Activated CD4-positive, alpha-beta T cell treated with anti-CD3 and anti-CD28 coated beads, Interleukin-2, amount 50 U/mL, for 24 hours (primary cell): ENCODE measurements at regions not wholly inside any gene's neighbourhood (a gene's known extent, or its start where the extent isn't known, plus 50 kb on each side); places are given as distances from the start of the nearest gene placed in this dataset.

Source experiments
- DNase-seq, 2 donors: peaks; one replicate each; pipeline ENCODE4 v3.0.0-alpha.2; 2020; ENCODE audit warnings: low read depth in 1 of 2, low spot score in 1 of 2

- no peak for DNase-seq
Measured at GRCh38 chr21:25334046-25334730, 273.1 kb downstream of the MRPL39 start.

DNA sequence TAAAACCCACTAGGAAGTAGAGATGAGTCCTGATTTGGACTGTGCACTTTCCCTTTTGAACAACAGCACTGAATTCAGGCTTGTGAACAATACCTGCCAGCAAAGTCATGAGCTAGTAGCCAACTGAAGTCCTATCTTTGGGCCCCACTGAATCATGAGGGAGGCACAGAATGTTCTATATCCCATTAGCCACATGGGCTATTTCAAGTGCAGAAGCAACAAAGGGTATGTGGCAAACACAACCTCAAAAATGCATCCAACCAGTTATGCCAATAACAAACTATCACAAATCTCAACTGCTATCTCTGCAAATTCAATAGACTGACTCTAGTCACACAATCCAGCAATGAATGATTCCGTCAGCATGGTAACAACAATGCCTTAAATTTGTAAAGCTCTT, 276.0 kb downstream of the MRPL39 start:
- no peak for DNase-seq

DNA sequence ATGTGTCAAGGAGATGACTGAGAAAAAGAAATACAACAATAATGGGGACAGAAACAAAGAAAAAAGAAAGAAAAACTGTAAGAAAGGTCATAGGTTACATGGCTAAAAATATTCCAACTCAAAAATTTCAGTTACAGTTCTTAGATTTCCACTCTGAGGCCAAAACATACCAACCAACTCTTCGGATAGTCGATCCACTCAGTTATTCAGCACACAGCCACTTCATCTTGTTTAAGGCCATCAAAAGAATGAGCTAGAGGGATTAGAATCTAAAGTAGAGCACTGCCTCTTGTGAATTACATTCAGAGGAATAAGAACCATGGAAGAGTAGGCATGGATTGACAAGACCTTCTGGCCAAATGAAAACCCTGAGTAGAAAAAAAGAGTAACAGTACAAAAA, 277.0 kb downstream of the MRPL39 start:
- no peak for DNase-seq

DNA sequence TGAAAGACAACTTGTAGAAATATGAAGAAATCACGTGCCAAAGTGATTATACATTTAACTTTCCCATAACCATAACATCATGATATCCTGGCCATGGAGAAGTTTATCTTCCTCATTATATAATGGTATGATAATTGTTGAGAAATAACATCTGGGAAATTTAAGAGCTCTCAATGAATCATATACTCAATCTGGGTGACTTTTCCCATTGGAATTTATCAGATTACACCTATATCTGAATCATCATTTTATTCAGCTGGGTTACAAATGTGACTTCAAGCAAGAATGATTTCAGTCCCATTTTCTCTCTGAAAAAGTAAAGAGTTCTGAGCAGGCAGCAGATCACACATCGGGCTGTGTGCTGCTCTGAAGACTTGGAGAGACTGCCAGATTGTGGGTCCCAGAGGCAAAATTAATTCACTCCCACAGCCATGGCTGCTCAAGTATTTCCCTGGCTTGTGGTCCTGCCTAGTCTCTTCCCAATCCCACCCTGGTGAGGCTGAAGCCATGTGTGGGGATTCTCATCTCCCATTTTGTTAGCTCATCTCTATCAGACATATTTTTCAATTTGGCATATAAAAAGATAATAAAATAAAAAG, 278.0 kb downstream of the MRPL39 start:
- DNase-seq: no peak

DNA sequence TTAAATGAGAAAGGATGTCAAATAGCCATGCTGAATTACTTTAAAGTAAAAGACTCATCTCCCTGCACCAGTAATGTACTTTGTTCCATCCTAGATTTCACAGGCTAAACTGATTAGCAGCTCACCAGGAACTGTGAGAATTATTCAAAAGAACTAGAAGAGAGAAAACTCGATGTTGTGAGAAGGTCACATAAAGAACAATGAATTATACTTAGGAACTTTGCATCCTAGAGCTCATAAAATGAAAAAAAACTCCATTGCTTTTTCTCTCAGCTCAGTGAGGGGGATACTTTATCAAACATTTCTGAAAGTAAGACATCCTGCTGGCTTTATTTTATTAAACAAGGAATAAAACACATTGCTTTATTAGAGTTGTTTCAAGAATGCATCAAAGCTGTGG, 278.5 kb downstream of the MRPL39 start:
- DNase-seq: no peak

GRCh38 chr21:25326181-25326580, 281.1 kb downstream of the MRPL39 start:
- no peak for DNase-seq

GRCh38 chr21:25324666-25325065, 282.6 kb downstream of the MRPL39 start:
- no peak for DNase-seq

GRCh38 chr21:25323356-25323949, 283.8 kb downstream of the MRPL39 start:
- DNase-seq: no peak

GRCh38 chr21:25314247-25314646, 293.0 kb downstream of the MRPL39 start:
- no peak for DNase-seq

GRCh38 chr21:25313829-25314228, 293.5 kb downstream of the MRPL39 start:
- no peak for DNase-seq

DNA sequence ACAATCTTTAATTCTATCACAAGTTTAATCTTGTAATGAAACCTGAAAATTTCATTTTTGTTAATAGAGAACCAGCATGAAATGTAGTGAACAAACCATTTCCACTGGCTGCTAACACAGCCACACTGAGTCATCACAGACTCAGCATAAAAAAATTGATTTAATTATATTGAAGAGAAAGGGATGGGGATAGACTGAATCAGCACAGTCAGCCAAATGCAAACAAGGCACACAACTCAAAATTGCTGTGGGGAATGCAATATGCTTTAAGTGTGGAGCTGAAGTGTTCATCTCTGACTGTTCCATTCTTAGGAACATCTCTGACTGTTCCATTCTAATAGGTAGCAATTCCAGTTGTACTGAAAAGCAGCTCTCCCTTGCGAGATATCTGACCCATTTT, 299.8 kb downstream of the MRPL39 start:
- DNase-seq: no peak

DNA sequence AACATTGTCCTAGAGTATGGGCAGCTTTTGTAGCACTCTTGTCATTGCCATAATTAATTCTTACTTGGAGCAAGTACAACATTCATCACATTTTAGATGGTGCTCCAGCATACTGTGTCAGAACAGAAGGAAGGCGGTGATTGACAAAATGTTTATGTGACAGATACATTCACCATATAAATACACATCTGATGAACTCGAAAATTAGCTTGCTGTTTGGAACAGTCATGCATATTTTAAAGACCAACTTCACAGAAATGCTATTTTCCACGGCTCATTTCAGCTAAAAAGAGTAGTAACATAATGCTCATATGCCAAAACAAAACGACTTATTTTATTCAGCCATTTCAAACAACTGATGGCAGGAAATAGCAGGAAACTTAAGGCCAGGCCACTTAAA, 302.7 kb downstream of the MRPL39 start:
- DNase-seq: no peak

- no peak for DNase-seq
Measured at GRCh38 chr21:25300632-25301031, 306.6 kb downstream of the MRPL39 start.

DNA sequence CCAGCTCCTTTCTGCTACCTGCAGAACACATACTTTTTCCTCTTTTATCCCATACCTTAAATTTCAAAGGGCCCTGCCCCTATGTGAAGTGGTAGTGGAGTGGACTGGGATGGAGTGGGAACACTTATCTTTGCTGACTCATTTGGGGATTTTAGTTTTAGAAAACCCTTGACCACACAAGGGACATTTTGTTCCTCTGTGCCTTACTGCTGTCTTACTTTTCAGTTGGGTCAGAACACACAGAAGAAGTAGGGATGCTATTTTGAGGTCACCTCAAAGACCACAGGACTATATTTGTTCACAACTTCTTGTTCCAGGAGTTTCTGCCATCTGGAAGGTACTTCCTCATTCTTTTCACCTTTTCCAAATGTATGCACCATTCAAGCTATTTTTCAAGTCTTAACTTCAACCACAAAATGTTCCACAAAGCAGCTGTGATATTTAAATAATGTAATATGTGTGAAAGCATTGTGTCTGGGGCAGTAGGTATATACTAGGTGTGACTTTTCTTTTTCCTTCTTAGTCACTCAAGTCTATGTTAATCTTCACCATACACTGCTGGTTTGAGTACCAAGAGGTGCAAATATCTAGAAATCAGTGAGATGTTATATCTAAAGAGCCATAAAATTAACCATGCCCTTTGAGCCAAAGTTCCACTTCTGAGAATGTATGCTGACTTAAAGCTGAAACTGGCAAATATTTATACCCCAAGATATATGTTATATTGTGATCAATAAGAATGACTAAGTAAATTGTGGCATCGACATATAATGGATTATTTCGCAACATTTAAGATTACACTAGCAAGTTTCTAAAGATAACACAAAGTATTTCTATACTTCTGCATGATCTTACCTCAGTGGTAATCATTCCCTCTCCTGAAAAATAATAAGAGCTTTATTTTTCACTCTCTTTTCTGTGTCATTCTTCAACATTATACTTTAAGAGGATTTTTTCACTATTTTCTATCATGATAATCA, 308.5 kb downstream of the MRPL39 start:
- DNase-seq: no peak

- no peak for DNase-seq
Measured at GRCh38 chr21:25297117-25297516, 310.2 kb downstream of the MRPL39 start.

GRCh38 chr21:25296252-25296651, 311.0 kb downstream of the MRPL39 start:
- DNase-seq: no peak

DNA sequence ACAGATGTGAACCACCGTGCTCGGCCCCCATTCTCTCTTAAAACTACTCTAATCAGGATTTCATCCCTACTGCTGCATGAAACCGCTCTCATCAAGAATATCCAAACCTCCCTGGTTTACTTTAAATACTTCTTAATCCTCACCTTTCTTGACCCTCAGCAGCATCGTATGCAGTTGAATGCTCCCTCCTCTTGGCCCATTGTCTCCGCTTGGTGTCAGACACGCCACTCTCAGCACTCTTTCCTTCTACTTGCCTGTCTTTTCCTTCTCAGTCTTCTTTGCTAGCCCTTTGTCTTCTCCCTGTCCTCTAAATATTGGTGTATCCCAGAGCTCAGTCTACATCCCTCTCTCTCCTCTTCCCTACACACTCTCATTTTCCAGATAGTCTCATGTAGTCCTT, 314.9 kb downstream of the MRPL39 start:
- no peak for DNase-seq

- DNase-seq: no peak
Measured at GRCh38 chr21:25283720-25284119, 323.6 kb downstream of the MRPL39 start.

DNA sequence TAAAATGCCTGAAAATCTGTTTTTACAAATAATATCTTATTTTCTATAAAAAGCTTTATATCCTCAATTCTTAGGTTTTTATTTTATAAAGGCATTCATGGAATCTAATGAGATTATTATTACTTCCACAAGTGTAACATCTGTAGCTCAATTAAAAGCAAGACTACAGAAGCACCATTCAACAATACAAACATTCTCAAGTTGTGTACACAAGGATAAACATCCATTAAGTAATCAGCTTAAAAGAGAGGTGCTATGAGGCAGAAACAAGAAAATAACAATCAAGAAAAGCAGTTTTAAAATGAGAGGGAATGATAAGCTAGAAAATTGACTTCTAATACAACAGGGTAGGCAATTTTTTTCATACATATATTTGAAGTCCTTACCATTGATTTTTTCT, 326.1 kb downstream of the MRPL39 start:
- DNase-seq: no peak

DNA sequence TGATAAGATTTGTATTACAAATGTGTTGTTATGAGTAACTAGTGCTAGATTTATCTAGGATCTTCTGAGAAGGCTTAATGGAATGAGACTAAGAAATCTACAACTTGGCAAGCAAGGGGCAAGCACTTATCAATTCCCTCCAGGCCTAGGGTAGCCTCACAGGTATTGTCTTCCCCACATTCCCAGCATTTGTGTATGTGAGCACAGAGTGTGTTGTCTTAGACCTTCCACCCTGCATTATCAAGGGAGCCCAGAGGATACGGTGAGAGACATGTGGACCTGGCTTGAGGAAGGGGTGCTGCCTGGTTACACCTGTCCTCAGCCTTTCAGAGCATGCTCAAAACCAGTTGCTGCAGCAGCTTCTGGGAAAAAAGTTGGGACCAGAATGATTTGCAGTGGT, 327.2 kb downstream of the MRPL39 start:
- DNase-seq: no peak

DNA sequence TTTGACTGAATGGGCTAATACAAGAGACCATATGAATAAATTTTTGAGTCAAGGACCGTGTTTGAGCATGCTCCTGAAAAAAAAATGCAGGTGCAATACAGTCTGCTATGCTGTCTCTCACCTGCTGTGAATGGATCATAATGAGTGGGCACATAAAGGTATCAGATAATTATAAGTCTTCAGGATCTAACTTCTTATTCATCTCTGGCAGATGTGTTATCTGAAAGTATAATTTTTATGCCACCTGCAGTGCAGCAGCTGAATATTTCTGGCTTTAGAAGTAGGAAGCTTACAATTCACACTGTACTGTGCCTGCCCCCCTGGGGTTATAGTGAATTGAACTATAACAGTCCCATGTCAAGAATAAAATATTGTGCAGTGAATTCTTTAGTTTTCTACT, 333.3 kb downstream of the MRPL39 start:
- DNase-seq: no peak
